ENCODE measurements at regions not wholly inside any gene's neighbourhood (a gene's known extent, or its start where the extent isn't known, plus 50 kb on each side); places are given as distances from the start of the nearest gene placed in this dataset.

- Mint-ChIP-seq H3K27me3 (peaks cover 50% of the 10 kb centered on the region), H3K27ac (no peak overlapping the region), H3K9me3 (no peaks in the 10 kb centered on the region), H3K36me3 (ENCODE audit: low read depth) (no peaks in the 10 kb centered on the region), H3K4me1 (ENCODE audit: low read depth) (peaks cover 26% of the 10 kb centered on the region), H3K4me3 (no peak overlapping the region)
- intact Hi-C loops (cut with micrococcal nuclease): loop anchor here (10.0 kb wide), 1 partner anchor 146 kb away; no protein-coding TSS in a partner anchor
These were observed 205.6 kb downstream of the GADD45G start for GRCh38 chr9:89810431-89810830.

DNA sequence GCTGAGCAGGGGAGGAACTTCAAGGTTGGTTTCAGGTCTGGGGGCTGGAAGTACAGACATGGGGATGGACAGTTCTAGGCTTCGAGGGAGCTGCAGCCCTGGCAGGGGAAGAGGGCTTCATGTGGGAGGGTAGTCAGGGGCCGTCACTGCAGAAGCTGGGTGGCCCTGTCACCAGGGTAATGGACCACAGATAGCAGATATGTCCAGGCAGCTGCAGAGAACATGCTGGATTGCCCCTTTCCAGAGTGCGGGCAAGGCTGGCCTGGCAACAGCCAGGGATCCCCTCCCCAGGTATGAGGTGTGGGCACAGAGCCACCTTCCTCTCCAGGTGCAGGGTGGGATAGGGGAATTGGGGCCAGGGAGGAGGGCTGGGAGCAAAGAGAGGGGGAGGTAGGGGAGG lies 206.5 kb downstream of the GADD45G start:
- H3K27ac Mint-ChIP-seq: peak overlapping the region; percentile 45
- intact Hi-C loops (cut with micrococcal nuclease): loop anchor here (10.0 kb wide), 1 partner anchor 147 kb away; no protein-coding TSS in a partner anchor

DNA sequence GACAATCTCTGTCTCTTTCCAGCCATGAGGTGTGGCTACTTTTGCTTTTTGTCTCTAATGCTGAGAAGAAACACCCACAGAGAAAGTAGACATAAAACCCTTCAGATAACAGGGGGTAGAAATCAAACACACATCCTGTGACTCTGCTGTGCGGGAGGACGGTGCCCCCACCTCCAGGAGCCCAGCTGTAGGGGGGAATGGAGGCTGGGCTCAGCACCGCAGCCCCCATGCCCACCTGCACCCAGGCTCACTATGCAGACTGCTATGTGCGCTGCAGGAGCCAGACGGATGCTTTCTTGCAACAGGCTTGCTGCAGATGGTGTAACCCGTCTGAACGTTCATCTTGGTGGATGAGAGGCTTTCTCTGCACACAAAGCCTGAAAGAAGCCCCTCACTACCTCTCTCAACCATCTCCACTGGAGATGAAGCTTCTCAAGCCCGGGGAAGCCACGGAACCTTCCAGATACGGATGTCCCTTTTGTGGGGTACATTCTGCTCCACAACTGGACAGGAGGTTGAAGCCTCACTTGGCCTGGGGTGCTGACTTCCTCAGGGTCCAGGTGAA lies 207.2 kb downstream of the GADD45G start:
- Mint-ChIP-seq H3K9me3 (no peaks in the 10 kb centered on the region), H3K27ac (peak overlapping the region; percentile 30), H3K27me3 (peaks cover 42% of the 10 kb centered on the region), H3K4me1 (ENCODE audit: low read depth) (peaks cover 41% of the 10 kb centered on the region), H3K36me3 (ENCODE audit: low read depth) (no peaks in the 10 kb centered on the region), H3K4me3 (no peak overlapping the region)
- intact Hi-C loops (cut with micrococcal nuclease): loop anchor here (10.0 kb wide), 1 partner anchor 147 kb away; no protein-coding TSS in a partner anchor

More for the DNA sequence above, 206.5 kb downstream of the GADD45G start:
- Mint-ChIP-seq H3K4me1 (ENCODE audit: low read depth) (peaks cover 35% of the 10 kb centered on the region), H3K36me3 (ENCODE audit: low read depth) (no peaks in the 10 kb centered on the region), H3K9me3 (no peaks in the 10 kb centered on the region), H3K27me3 (peaks cover 44% of the 10 kb centered on the region), H3K4me3 (no peak overlapping the region)

DNA sequence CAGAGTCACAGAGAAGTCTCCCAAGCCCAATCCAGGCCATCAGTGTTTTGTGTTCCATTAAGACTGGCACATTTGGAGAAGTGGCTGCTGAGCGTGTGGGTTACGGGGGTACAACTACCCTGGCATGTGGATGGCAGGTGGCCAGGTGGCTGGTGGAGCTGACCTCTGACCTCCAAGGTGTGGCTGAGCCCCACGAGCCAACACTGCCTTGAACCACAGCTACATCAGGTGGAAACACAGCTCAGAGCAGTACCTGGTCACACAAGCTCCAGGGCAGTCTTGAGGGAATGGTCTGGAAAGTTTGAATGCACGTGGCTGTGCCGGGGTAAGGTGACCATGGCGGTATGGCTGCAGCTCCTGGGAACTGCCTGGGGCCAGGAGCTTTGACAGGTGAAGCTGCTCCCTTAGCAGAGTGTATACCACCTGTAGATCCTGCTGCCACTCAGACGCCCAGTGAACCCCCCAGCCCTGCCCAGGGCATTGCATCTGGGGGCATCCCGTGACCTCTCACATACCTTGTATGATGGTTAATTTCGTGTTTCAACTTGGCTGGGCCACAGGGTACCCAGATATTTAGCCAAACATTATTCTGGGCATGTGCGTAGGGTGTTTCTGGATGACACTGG lies 207.9 kb downstream of the GADD45G start:
- intact Hi-C loops (cut with micrococcal nuclease): loop anchor here (10.0 kb wide), 1 partner anchor 148 kb away; no protein-coding TSS in a partner anchor
- H3K9me3 Mint-ChIP-seq: no peaks in the 10 kb centered on the region
- H3K27me3 Mint-ChIP-seq: peaks cover 49% of the 10 kb centered on the region
- peaks cover 48% of the 10 kb centered on the region for H3K4me1 Mint-ChIP-seq (ENCODE audit: low read depth)
- H3K27ac Mint-ChIP-seq: peak overlapping the region; percentile 30
- H3K4me3 Mint-ChIP-seq: no peak overlapping the region
- no peaks in the 10 kb centered on the region for H3K36me3 Mint-ChIP-seq (ENCODE audit: low read depth)

GRCh38 chr9:89813482-89813881 lies 208.7 kb downstream of the GADD45G start:
- Mint-ChIP-seq H3K36me3 (ENCODE audit: low read depth) (no peaks in the 10 kb centered on the region), H3K4me3 (no peak overlapping the region), H3K4me1 (ENCODE audit: low read depth) (peaks cover 48% of the 10 kb centered on the region), H3K27ac (no peak overlapping the region), H3K9me3 (no peaks in the 10 kb centered on the region), H3K27me3 (peaks cover 48% of the 10 kb centered on the region)
- intact Hi-C loops (cut with micrococcal nuclease): loop anchor here (10.0 kb wide), 1 partner anchor 149 kb away; no protein-coding TSS in a partner anchor

DNA sequence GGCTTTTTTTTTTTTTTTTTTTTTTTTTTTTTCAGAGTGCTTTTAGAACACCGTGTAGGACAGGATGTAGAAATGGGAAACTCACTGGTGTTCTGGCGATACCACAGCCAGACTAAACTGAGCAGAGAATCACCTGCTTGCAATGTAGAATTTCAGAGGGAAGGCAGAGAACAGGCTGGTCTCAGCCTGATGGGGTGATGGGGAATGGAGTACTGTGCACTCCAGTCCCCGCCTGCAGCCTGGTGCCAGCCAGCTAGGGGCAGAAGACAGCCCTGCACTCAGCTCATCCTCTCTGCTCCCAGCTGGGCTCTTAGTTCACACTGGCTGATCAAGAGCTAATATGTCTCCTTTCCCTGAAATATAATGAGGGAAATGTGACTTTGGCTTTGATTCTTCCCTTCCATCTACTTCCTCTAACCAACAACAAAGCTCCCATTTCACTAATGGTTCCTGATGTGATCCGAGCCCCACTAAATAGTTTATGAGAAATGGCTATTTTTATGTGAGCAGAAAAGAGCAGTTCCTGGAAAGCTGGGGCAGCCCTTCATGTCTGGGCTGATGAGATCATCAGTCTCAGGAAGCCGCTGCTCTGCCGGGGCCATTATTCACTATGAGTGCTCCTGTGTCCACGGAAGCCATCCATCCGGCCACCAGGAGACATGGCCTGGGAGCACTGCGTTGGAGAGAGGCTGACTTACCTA lies 209.7 kb downstream of the GADD45G start:
- H3K27me3 Mint-ChIP-seq: peaks cover 54% of the 10 kb centered on the region
- intact Hi-C loops (cut with micrococcal nuclease): loop anchor here (10.0 kb wide), 1 partner anchor 150 kb away; no protein-coding TSS in a partner anchor
- no peaks in the 10 kb centered on the region for H3K9me3 Mint-ChIP-seq
- peak overlapping the region; percentile 86 for H3K27ac Mint-ChIP-seq
- no peaks in the 10 kb centered on the region for H3K36me3 Mint-ChIP-seq (ENCODE audit: low read depth)
- H3K4me1 Mint-ChIP-seq (ENCODE audit: low read depth): peaks cover 55% of the 10 kb centered on the region
- no peak overlapping the region for H3K4me3 Mint-ChIP-seq

- peaks cover 49% of the 10 kb centered on the region for H3K27me3 Mint-ChIP-seq
- H3K36me3 Mint-ChIP-seq (ENCODE audit: low read depth): no peaks in the 10 kb centered on the region
- peak overlapping the region; percentile 86 for H3K27ac Mint-ChIP-seq
- no peaks in the 10 kb centered on the region for H3K9me3 Mint-ChIP-seq
- no peak overlapping the region for H3K4me3 Mint-ChIP-seq
- peaks cover 55% of the 10 kb centered on the region for H3K4me1 Mint-ChIP-seq (ENCODE audit: low read depth)
- intact Hi-C loops (cut with micrococcal nuclease): loop anchor here (10.0 kb wide), 1 partner anchor 150 kb away; no protein-coding TSS in a partner anchor
These were observed 210.5 kb downstream of the GADD45G start for GRCh38 chr9:89815061-89815902.

GRCh38 chr9:89815903-89816573 lies 211.2 kb downstream of the GADD45G start:
- Mint-ChIP-seq H3K4me3 (peak overlapping the region; percentile 28), H3K9me3 (no peaks in the 10 kb centered on the region), H3K4me1 (ENCODE audit: low read depth) (peaks cover 55% of the 10 kb centered on the region), H3K27me3 (peaks cover 48% of the 10 kb centered on the region), H3K27ac (peak overlapping the region; percentile 86), H3K36me3 (ENCODE audit: low read depth) (no peaks in the 10 kb centered on the region)
- intact Hi-C loops (cut with micrococcal nuclease): loop anchor here (10.0 kb wide), 1 partner anchor 151 kb away; no protein-coding TSS in a partner anchor

DNA sequence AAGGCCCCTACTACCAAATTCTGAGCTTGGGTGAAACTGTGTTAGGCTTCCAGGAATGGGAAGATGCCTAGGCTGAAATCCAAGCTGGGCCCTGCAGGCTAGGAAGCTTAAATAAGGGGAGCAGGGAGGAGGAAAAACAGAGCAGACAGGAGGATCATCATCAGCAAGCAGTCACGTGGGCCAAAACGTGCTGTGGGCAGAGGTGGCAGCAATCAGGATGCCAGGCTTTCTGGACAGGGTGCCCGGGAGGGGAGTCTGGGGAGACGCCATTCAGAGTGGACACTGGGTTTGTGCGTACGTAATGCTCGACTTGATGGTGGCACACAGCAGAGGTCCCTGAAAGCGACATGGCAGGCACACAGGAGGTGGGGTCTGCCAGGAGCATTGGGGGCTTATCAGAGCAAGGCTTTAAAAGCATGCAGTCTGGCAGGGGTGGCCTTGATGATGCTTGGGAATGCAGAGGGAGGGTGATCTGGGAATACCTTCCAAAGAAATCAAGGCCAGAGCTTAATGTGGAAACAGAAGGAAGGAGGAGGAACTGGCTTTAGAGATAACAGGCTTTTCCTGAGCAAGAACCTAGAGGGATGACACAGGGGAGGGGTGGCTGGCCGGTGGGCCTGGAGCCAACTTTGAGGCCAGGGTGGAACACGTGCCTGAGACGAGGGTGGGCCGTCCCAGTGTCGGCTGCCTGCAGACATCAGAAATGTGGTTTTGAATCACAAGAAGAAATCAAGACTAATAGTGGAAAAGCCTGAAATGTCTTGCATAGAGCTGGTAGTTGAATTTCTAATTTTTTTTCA lies 212.5 kb downstream of the GADD45G start:
- no peak overlapping the region for H3K4me3 Mint-ChIP-seq
- peak overlapping the region; percentile 86 for H3K27ac Mint-ChIP-seq
- no peaks in the 10 kb centered on the region for H3K36me3 Mint-ChIP-seq (ENCODE audit: low read depth)
- intact Hi-C loops (cut with micrococcal nuclease): loop anchor here (10.0 kb wide), 1 partner anchor 153 kb away; no protein-coding TSS in a partner anchor
- H3K27me3 Mint-ChIP-seq: peaks cover 44% of the 10 kb centered on the region
- no peaks in the 10 kb centered on the region for H3K9me3 Mint-ChIP-seq
- peaks cover 55% of the 10 kb centered on the region for H3K4me1 Mint-ChIP-seq (ENCODE audit: low read depth)

DNA sequence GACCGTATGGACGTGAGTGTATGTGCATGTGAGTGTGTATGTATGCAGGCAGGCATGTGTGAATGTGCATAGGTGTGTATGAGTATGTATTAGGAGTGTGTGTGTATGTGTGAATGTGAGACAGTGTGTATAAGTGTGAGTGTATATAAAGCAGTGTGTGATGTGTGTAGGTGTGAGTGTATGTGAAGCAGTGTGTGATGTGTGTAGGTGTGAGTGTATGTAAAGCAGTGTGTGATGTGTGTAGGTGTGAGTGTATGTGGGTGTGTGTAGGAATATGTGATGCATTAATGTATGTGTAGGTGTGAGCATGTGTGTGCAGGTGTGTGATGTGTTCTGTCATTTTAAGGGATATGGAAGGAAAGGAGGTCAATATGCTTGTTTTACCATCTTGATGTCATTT lies 215.5 kb downstream of the GADD45G start:
- Mint-ChIP-seq H3K4me3 (no peak overlapping the region), H3K27me3 (peaks cover 32% of the 10 kb centered on the region), H3K4me1 (ENCODE audit: low read depth) (peaks cover 34% of the 10 kb centered on the region), H3K36me3 (ENCODE audit: low read depth) (no peaks in the 10 kb centered on the region), H3K27ac (no peak overlapping the region), H3K9me3 (no peaks in the 10 kb centered on the region)
- intact Hi-C loops (cut with micrococcal nuclease): no loop called here

DNA sequence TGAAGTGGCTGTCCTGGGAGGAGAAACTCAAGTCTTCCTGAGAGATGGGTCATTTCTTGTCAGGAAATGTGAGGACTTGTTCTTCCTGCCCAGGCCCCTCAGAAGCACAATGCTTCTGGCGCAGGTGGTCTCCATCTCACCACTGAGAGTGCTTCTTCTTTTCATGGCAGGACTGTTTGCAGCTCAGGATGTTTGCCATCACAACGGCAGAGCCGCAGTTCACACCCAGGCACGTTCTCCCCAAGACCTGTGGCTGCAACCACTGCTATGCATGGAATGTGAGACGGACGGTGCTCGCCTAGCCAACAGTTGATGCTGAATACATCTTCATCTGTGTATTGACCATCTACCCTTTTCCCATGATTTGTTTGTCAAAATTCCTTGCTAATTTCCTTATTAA lies 216.3 kb downstream of the GADD45G start:
- Mint-ChIP-seq H3K27ac (no peak overlapping the region), H3K36me3 (ENCODE audit: low read depth) (no peaks in the 10 kb centered on the region), H3K27me3 (peaks cover 34% of the 10 kb centered on the region), H3K9me3 (no peaks in the 10 kb centered on the region), H3K4me1 (ENCODE audit: low read depth) (peaks cover 26% of the 10 kb centered on the region), H3K4me3 (no peak overlapping the region)
- intact Hi-C loops (cut with micrococcal nuclease): no loop called here

DNA sequence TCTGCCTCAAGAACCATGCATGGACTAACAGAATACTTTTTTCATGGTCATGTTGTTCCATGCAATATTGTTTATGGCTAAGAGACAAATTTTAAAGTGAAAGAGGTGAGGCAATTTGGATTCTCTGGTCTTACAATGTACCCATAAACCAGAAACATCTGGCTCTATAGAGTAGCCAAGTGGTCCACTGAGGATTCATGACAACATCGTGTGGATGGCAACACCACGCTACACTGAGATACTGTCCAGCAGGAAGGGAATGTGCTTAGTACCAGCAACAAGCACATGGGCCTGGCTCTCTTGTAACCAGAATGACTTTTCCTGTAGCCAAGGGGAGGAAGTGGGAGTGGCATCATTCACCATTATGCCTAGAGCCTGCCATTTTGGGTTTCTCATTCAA lies 218.2 kb downstream of the GADD45G start:
- Mint-ChIP-seq H3K27ac (no peak overlapping the region), H3K4me1 (ENCODE audit: low read depth) (peaks cover 11% of the 10 kb centered on the region), H3K36me3 (ENCODE audit: low read depth) (no peaks in the 10 kb centered on the region), H3K27me3 (peaks cover 27% of the 10 kb centered on the region), H3K4me3 (no peak overlapping the region), H3K9me3 (no peaks in the 10 kb centered on the region)
- intact Hi-C loops (cut with micrococcal nuclease): no loop called here

Data from dendritic cell treated with granulocyte-macrophage colony-stimulating factor and Interleukin-4, amounts not matched to agents 40 ng/mL and 50 ng/mL, for 4 days (primary cell).